Right lobe of liver (tissue), 6 donors: ENCODE measurements at regions not wholly inside any gene's neighbourhood (a gene's known extent, or its start where the extent isn't known, plus 50 kb on each side); places are given as distances from the start of the nearest gene placed in this dataset.
A peak's percentile ranks its signal among the peaks of the same experiment; 100 is the strongest.

ENCODE experiments used
- ATAC-seq, 4 donors: fragments of 200-7000 bp; cut with Tn5 transposase; one replicate each; pipeline ENCODE4 v1.9.1; 2020; ENCODE audit warnings: mild to moderate bottlenecking in 4 of 4, moderate library complexity in 4 of 4
- DNase-seq, 3 donors: peaks; one replicate each; pipeline ENCODE4 v3.0.0-alpha.2; 2020
- H3K27ac ChIP-seq, 3 donors: fragments of 200-600 bp; one replicate each; pipeline ENCODE4 v1.8.0; 2022
- H3K27me3 ChIP-seq, 2 donors: fragments of 200-600 bp; one replicate each; pipeline ENCODE4 v1.8.0; 2022
- H3K36me3 ChIP-seq, 4 donors: fragments of 200-600 bp; sonication (generic) in 1 of 4; one replicate each; pipeline versions ENCODE4 v1.5.1 to v1.8.0; 2017 to 2022; ENCODE audit warnings: control low read depth in 1 of 4
- H3K4me1 ChIP-seq, 4 donors: fragments of 200-600 bp; sonication (generic) in 1 of 4; one replicate each; pipeline versions ENCODE4 v1.5.1 to v1.8.0; 2017 to 2022; ENCODE audit warnings: control low read depth in 1 of 4
- H3K4me3 ChIP-seq, 3 donors: fragments of 200-600 bp; one replicate each; pipeline ENCODE4 v1.8.0; 2022
- H3K9me3 ChIP-seq, 4 donors: fragments of 200-600 bp; sonication (generic) in 1 of 4; one replicate each; pipeline versions ENCODE4 v1.5.1 to v1.8.0; 2017 to 2022; ENCODE audit warnings: control low read depth in 1 of 4
- POLR2A ChIP-seq: fragments of 450-650 bp; IDR thresholded peaks from one replicate; pipeline ENCODE4 v1.6.1; 2017; ENCODE audit warnings: antibody characterized with exemption, mild to moderate bottlenecking
- WGBS: methylation state at CpG from one replicate; pipeline ENCODE4 v1.1.6; 2018; ENCODE audit warnings: low coverage, low lambda C conversion rate; ENCODE audit not compliant: insufficient coverage; ENCODE audit errors: missing lambda C conversion rate; 5-methylcytosine and 5-hydroxymethylcytosine counted together
- intact Hi-C, 2 donors: fragments of 100-400 bp; cut with DNase I; formaldehyde crosslinking; loops; one replicate each; pipeline versions ENCODE4 v1.11.2 to v1.14.1; 2022
- TF ChIP-seq, protein P1 (sequence below), 4 donors: fragments of 200-600 bp in 3 of 4; fragments of 450-650 bp in 1 of 4; IDR thresholded peaks; one replicate each; pipeline versions ENCODE4 v1.5.1 to v1.8.0; 2016 to 2022; ENCODE audit warnings: antibody characterized with exemption in 4 of 4, mild to moderate bottlenecking in 2 of 4
- donor health status: DM: no; HTN: yes; CAD: no.
- donor health status: DM: no; HTN: no; CAD: no.
- donor health status: DM: no; HTN: no; CAD: no.
- donor health status: DM: no; HTN: yes; CAD: no.
- donor health status: DM: no; HTN: yes; CAD: no.

DNA sequence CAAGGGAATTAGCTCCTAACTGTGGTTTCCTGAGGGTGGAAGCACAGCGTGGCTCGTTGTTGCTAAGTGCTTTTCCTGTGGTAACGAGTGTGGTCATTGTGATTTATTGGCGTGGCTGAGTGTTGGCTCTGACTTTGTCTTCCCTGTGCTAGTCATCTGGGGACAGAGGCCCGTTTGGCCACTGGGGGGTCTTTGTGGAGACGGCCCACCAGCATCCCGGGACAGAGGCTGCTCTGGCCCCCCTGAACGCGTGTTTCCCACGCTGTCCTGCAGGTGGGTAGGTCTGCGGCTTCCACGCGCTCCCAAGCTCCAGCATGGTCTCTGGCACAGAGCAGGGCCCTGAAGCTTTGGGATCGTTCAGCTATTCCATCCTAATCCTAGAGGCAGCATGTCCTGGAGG is 1040.0 kb downstream of the TBC1D22A start:
- DNase-seq (no peak), ATAC-seq (no peak)
- Histone ChIP-seq H3K27me3 (no peaks in the 10 kb centered on the region), H3K36me3 (no peaks in the 10 kb centered on the region), H3K27ac (no peak overlapping the region), H3K9me3 (no peaks in the 10 kb centered on the region), H3K4me1 (no peaks in the 10 kb centered on the region), H3K4me3 (no peak overlapping the region)
- intact Hi-C loops, result no loop called here
- no peak for TF ChIP-seq POLR2A
- TF ChIP-seq, protein P1, sequence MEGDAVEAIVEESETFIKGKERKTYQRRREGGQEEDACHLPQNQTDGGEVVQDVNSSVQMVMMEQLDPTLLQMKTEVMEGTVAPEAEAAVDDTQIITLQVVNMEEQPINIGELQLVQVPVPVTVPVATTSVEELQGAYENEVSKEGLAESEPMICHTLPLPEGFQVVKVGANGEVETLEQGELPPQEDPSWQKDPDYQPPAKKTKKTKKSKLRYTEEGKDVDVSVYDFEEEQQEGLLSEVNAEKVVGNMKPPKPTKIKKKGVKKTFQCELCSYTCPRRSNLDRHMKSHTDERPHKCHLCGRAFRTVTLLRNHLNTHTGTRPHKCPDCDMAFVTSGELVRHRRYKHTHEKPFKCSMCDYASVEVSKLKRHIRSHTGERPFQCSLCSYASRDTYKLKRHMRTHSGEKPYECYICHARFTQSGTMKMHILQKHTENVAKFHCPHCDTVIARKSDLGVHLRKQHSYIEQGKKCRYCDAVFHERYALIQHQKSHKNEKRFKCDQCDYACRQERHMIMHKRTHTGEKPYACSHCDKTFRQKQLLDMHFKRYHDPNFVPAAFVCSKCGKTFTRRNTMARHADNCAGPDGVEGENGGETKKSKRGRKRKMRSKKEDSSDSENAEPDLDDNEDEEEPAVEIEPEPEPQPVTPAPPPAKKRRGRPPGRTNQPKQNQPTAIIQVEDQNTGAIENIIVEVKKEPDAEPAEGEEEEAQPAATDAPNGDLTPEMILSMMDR (IDR thresholded peaks at IDR 0.05), result no peak
- 28% methylated on average over 3 of the region's 14 CpGs for WGBS

DNA sequence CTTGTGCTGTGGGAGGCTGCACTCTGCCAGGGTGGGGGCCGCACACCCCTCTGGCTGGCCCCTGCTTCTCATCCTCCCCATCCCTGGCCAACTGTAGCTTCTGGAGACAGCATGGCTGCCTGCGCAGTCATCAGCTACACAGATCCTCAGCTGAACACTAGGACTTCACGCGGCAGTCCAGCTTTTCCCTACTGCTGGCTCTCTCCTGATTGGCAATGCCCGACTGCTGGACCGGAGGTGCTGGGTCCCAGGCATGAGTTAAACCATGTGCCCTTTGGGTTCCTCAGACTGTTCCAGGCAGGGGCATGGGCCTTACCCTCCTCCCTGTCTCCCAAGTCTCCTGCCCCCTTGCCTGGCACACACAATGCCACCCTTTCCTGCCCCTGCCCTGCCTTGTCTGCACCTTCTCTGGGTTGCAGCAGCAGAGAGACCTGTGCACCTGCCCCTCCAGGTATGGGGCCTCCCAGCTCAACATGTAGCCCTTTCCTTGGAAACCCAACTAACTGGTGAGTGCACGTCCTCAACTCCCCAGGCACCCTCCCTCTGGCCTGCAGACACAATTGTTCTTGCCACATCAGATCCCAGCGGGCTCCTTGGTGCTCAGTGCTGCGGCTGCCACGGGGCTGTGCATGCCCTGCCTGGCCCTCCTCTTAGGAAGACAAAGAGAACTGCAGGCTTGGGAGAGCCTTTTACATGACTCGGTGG is 1039.2 kb downstream of the TBC1D22A start:
- intact Hi-C loops, result no loop called here
- WGBS, result 68% methylated on average over 6 of the region's 11 CpGs
- DNase-seq, result no peak
- Histone ChIP-seq H3K9me3 (no peaks in the 10 kb centered on the region), H3K27me3 (no peaks in the 10 kb centered on the region), H3K4me1 (no peaks in the 10 kb centered on the region), H3K36me3 (no peaks in the 10 kb centered on the region), H3K4me3 (no peak overlapping the region), H3K27ac (no peak overlapping the region)
- peak in 1 of 4 donors; percentile 20 for ATAC-seq
- TF ChIP-seq, protein P1 (IDR thresholded peaks at IDR 0.05), result no peak
- TF ChIP-seq POLR2A, result no peak

DNA sequence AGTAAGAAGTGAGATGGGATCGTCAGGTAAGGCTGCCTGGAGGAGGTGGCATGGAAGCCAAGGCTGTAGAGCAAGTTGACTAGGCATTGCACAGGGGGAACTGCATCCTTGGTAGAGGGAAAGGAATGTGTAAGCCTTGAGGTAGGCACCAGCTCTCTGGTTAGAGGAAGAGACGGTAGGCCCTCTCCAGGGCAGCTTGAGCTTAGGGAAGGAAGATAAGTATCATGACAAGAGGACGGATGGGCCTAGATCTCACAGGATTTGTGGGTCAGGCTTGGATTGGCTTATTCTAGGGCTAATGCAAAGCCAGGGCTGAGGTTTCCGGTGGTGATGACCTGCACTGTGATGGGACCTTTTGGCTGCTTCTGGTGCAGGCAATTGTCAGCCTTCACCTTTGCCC is 1035.8 kb downstream of the TBC1D22A start:
- Histone ChIP-seq H3K4me3 (no peak overlapping the region), H3K36me3 (no peaks in the 10 kb centered on the region), H3K27me3 (no peaks in the 10 kb centered on the region), H3K27ac (no peak overlapping the region), H3K9me3 (no peaks in the 10 kb centered on the region), H3K4me1 (no peaks in the 10 kb centered on the region)
- no peak for ATAC-seq
- WGBS, result 49% methylated on average over 3 of the region's 4 CpGs
- TF ChIP-seq POLR2A, result no peak
- TF ChIP-seq, protein P1 (IDR thresholded peaks at IDR 0.05), result no peak
- DNase-seq, result no peak
- intact Hi-C loops, result no loop called here

DNA sequence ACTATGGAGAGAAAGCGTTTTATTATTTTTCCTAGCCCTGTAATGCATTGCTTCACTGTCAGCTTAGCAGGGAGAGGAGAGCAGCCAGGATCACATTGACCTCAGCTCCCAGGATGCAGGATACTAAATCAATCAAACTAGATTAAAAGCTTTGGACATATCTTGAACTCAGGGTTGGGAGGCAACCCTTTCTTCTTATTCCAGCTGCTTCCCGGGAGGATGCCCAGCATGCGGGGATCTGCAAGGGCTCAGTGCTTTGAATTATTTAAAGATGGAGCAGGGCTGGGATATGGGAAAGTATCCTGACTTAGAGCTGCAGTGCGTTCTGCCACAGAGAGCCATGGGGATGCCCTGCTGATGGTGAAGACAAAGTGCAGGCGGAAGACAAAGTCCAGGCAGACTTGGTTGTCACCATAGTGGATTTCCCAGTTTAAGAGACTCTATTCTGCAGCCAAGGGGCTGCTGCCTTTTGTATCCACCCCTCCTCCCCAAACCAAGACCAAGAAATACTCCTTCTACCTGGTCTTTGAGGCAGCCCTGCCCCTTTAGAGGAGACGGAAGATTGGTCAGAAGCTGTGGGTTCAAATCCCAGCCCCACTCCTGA is 1035.0 kb downstream of the TBC1D22A start:
- Histone ChIP-seq H3K4me3 (no peak overlapping the region), H3K9me3 (no peaks in the 10 kb centered on the region), H3K27ac (no peak overlapping the region), H3K27me3 (no peaks in the 10 kb centered on the region), H3K4me1 (no peaks in the 10 kb centered on the region), H3K36me3 (no peaks in the 10 kb centered on the region)
- 54% methylated on average over 4 of the region's 6 CpGs for WGBS
- intact Hi-C loops, result no loop called here
- TF ChIP-seq, protein P1 (IDR thresholded peaks at IDR 0.05), result no peak
- TF ChIP-seq POLR2A, result no peak
- DNase-seq (no peak), ATAC-seq (no peak)
